Naive B cell (primary cell): ENCODE measurements at regions not wholly inside any gene's neighbourhood (a gene's known extent, or its start where the extent isn't known, plus 50 kb on each side); places are given as distances from the start of the nearest gene placed in this dataset.
"Not testable (repeated sequence)": the region's sequence is repeated elsewhere in the genome, so short reads cannot be mapped to it uniquely, and the experiment has no call there.

ENCODE experiments used
- ATAC-seq, 2 donors: fragments of 150-1000 bp; cut with Tn5 transposase; 2 replicates each; pipeline ENCODE4 v1.10.0; 2021; ENCODE audit warnings: low read depth in 2 of 2, mild to moderate bottlenecking in 2 of 2, moderate library complexity in 2 of 2
- DNase-seq: peaks from one replicate; pipeline ENCODE4 v3.0.0; 2022
- H3K27ac Mint-ChIP-seq, 6 donors: one replicate each; pipeline ENCODE4 v1.8.0; 2020 to 2022; ENCODE audit warnings: mild to moderate bottlenecking in 6 of 6, mixed read lengths in 6 of 6, moderate library complexity in 5 of 6, inconsistent platforms in 2 of 6
- H3K27me3 Mint-ChIP-seq, 3 donors: one replicate each; pipeline ENCODE4 v1.8.0; 2021 to 2022; ENCODE audit warnings: mixed read lengths in 3 of 3, mild to moderate bottlenecking in 1 of 3
- H3K36me3 Mint-ChIP-seq, 2 donors: one replicate each; pipeline ENCODE4 v1.8.0; 2020 to 2022; ENCODE audit warnings: mixed read lengths in 2 of 2, inconsistent platforms in 1 of 2, mild to moderate bottlenecking in 1 of 2
- H3K4me1 Mint-ChIP-seq, 3 donors: one replicate each; pipeline ENCODE4 v1.8.0; 2020 to 2022; ENCODE audit warnings: mixed read lengths in 3 of 3, inconsistent platforms in 1 of 3, mild to moderate bottlenecking in 1 of 3, moderate library complexity in 1 of 3
- H3K4me3 Mint-ChIP-seq, 8 donors: one replicate each; pipeline ENCODE4 v1.8.0; 2020 to 2022; ENCODE audit warnings: mild to moderate bottlenecking in 8 of 8, mixed read lengths in 8 of 8, moderate library complexity in 8 of 8, inconsistent platforms in 2 of 8
- H3K9me3 Mint-ChIP-seq, 7 donors: one replicate each; pipeline ENCODE4 v1.8.0; 2020 to 2022; ENCODE audit warnings: mixed read lengths in 7 of 7, mild to moderate bottlenecking in 5 of 7, inconsistent platforms in 2 of 7, moderate library complexity in 1 of 7

- no peak overlapping the region for H3K27ac Mint-ChIP-seq
- H3K27me3 Mint-ChIP-seq = peaks cover 11 to 24% (median 15%) of the 10 kb centered on the region in 3 donors
These were observed 193.4 kb upstream of the PRSS58 start for GRCh38 chr7:142451296-142451695.

DNA sequence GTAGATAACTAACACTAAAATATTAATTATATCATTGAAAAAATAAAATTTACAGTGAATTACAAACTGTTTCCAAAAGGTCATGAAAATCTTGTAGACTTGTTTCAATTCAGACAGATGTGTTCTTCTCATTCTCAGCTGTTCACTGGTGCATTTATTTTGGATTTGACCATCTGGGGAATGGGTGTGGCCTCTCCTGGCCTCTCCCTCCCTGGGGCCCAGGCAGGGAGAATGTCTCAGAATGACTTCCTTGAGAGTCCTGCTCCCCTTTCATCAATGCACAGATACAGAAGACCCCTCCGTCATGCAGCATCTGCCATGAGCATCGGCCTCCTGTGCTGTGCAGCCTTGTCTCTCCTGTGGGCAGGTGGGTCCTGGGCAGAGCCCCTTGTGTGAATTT is 192.8 kb upstream of the PRSS58 start:
- H3K4me1 Mint-ChIP-seq = no peaks in the 10 kb centered on the region
- H3K27me3 Mint-ChIP-seq = peaks cover 11 to 24% (median 15%) of the 10 kb centered on the region in 3 donors
- H3K9me3 Mint-ChIP-seq = no peaks in the 10 kb centered on the region
- ATAC-seq (no peak), DNase-seq (no peak)
- no peak overlapping the region for H3K4me3 Mint-ChIP-seq
- H3K27ac Mint-ChIP-seq = no peak overlapping the region
- H3K36me3 Mint-ChIP-seq = no peaks in the 10 kb centered on the region

More at GRCh38 chr7:142451296-142451695, 193.4 kb upstream of the PRSS58 start:
- no peak for ATAC-seq
- Mint-ChIP-seq H3K36me3 (no peaks in the 10 kb centered on the region), H3K9me3 (no peaks in the 10 kb centered on the region), H3K4me3 (no peak overlapping the region), H3K4me1 (no peaks in the 10 kb centered on the region)
- DNase-seq = no peak

DNA sequence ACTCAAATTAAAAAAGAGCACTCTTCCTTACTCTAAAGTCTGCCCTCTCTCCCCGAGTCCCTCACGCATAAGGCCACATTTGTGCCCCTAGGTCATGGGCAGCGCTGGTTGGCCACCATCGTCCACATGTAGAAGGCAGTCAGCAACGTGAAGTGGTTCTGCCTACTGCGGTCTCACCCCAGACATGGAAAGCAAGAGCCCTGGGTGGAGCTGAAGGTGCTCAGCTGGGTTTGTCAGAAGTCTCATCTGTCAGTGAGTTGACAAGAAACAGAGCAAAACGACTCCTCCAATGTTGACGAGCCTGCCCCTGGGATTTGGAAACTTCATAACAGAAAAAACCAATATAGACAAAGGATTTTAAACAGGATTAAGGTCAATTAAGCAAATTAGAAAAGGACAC is 192.3 kb upstream of the PRSS58 start:
- Mint-ChIP-seq H3K27ac (no peak overlapping the region), H3K4me1 (no peaks in the 10 kb centered on the region), H3K4me3 (no peak overlapping the region), H3K27me3 (peaks cover 11 to 24% (median 15%) of the 10 kb centered on the region in 3 donors), H3K36me3 (no peaks in the 10 kb centered on the region), H3K9me3 (no peaks in the 10 kb centered on the region)
- ATAC-seq (no peak), DNase-seq (no peak)

DNA sequence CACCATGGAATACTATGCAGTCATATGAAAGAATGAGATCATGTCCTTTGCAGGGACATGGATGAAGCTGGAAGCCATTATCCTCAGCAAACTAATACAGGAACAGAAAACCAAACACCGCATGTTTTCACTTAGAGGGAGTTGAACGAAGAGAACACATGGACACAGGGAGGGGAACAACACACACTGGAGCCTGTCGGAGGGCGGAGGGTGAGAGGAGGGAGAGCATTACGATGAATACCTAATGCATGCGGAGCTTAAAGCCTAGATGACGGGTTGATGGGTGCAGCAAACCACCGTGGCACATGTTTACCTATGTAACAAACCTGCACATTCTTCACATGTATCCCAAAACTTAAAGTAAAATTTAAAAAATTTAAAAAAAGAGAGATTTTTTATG is 191.0 kb upstream of the PRSS58 start:
- not testable (repeated sequence) for H3K4me3 Mint-ChIP-seq, H3K9me3 Mint-ChIP-seq, DNase-seq, ATAC-seq, H3K27ac Mint-ChIP-seq, H3K4me1 Mint-ChIP-seq, H3K36me3 Mint-ChIP-seq
- peaks cover 11 to 22% (median 15%) of the 10 kb centered on the region in 3 donors for H3K27me3 Mint-ChIP-seq

DNA sequence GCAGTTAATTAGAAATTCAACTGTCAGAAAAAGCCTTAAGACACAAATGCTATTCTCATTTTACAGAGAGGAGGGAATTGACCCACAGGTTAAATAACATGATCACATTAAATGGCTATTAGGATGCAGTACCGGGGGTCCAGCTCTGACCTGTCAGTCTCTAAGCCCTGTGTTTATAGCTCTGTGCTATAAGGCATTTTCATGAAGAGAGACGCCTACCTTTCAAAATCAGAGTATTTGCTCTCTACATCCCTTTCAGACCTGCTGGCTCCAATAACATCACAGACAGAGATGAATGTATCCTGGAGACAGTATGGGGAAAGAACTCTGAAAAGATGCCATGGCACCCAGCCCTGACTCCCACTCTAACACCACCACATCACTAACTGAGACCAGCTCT is 189.9 kb upstream of the PRSS58 start:
- Mint-ChIP-seq H3K36me3 (no peaks in the 10 kb centered on the region), H3K4me1 (no peaks in the 10 kb centered on the region), H3K9me3 (no peaks in the 10 kb centered on the region), H3K4me3 (no peak overlapping the region), H3K27me3 (peaks cover 13 to 14% (median 13%) of the 10 kb centered on the region in 3 donors), H3K27ac (no peak overlapping the region)
- ATAC-seq = no peak
- DNase-seq = no peak

- H3K4me3 Mint-ChIP-seq = peak overlapping the region in 1 of 8 donors; percentile 17
- no peak for ATAC-seq
These were observed 187.3 kb upstream of the PRSS58 start for GRCh38 chr7:142445019-142445686.

GRCh38 chr7:142443216-142444010 is 185.6 kb upstream of the PRSS58 start:
- no peak for ATAC-seq
- peaks cover 0 to 17% (median 7%) of the 10 kb centered on the region in 3 donors for H3K4me1 Mint-ChIP-seq
- no peak for DNase-seq

More at GRCh38 chr7:142445019-142445686, 187.3 kb upstream of the PRSS58 start:
- Mint-ChIP-seq H3K4me1 (peaks cover 0 to 16% (median 7%) of the 10 kb centered on the region in 3 donors), H3K36me3 (no peaks in the 10 kb centered on the region), H3K27me3 (peaks cover 0 to 9% (median 0%) of the 10 kb centered on the region in 3 donors), H3K9me3 (no peaks in the 10 kb centered on the region), H3K27ac (no peak overlapping the region)
- DNase-seq = no peak

DNA sequence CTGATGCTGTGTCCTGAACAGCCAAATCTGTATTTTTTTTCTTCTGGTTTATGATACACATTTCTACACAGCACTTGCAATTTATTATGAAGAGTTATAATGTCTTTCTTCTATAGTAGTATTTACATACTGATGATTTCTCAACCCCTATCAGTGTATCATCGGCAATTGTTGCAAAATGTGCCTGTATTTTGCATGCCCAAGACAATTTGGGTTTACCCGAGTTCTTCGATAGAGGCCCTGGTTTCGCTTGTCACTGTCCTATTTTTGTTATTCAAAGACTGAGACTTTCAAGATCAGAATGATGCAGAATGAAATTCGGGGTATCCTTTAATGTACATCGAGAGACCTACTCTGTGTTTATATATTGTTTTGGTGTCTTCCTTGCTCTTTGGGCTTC is 184.5 kb upstream of the PRSS58 start:
- Mint-ChIP-seq H3K4me3 (no peak overlapping the region), H3K4me1 (peaks cover 0 to 17% (median 7%) of the 10 kb centered on the region in 3 donors), H3K27ac (peak overlapping the region in 1 of 6 donors; percentile 6), H3K36me3 (no peaks in the 10 kb centered on the region), H3K27me3 (peaks cover 0 to 6% (median 5%) of the 10 kb centered on the region in 3 donors), H3K9me3 (peaks cover 0 to 1% (median 0%) of the 10 kb centered on the region in 7 donors)
- no peak for ATAC-seq
- no peak for DNase-seq

More at GRCh38 chr7:142443216-142444010, 185.6 kb upstream of the PRSS58 start:
- Mint-ChIP-seq H3K36me3 (no peaks in the 10 kb centered on the region), H3K27me3 (peaks cover 0 to 5% (median 3%) of the 10 kb centered on the region in 3 donors), H3K27ac (no peak overlapping the region), H3K9me3 (peaks cover 0 to 1% (median 0%) of the 10 kb centered on the region in 7 donors), H3K4me3 (no peak overlapping the region)

GRCh38 chr7:142440906-142441411 is 183.1 kb upstream of the PRSS58 start:
- DNase-seq (no peak), ATAC-seq (no peak)
- H3K27ac Mint-ChIP-seq = no peak overlapping the region
- H3K4me1 Mint-ChIP-seq = peaks cover 0 to 17% (median 7%) of the 10 kb centered on the region in 3 donors
- H3K4me3 Mint-ChIP-seq = no peak overlapping the region
- H3K36me3 Mint-ChIP-seq = peaks cover 0 to 5% of the 10 kb centered on the region in 2 donors
- H3K27me3 Mint-ChIP-seq = peaks cover 0 to 6% (median 5%) of the 10 kb centered on the region in 3 donors
- peaks cover 0 to 5% (median 3%) of the 10 kb centered on the region in 7 donors for H3K9me3 Mint-ChIP-seq

- H3K36me3 Mint-ChIP-seq = peaks cover 0 to 11% of the 10 kb centered on the region in 2 donors
- H3K4me1 Mint-ChIP-seq = peaks cover 0 to 17% (median 11%) of the 10 kb centered on the region in 3 donors
- H3K4me3 Mint-ChIP-seq = no peak overlapping the region
- DNase-seq (no peak), ATAC-seq (no peak)
- peaks cover 0 to 6% (median 5%) of the 10 kb centered on the region in 3 donors for H3K27me3 Mint-ChIP-seq
- H3K9me3 Mint-ChIP-seq = peaks cover 5 to 10% (median 9%) of the 10 kb centered on the region in 7 donors
- no peak overlapping the region for H3K27ac Mint-ChIP-seq
These were observed 182.5 kb upstream of the PRSS58 start for GRCh38 chr7:142440219-142440905.

- Mint-ChIP-seq H3K27me3 (peaks cover 0 to 6% (median 5%) of the 10 kb centered on the region in 3 donors), H3K9me3 (peaks cover 5 to 13% (median 9%) of the 10 kb centered on the region in 7 donors), H3K36me3 (peaks cover 0 to 11% of the 10 kb centered on the region in 2 donors), H3K4me3 (no peak overlapping the region), H3K4me1 (peaks cover 0 to 17% (median 14%) of the 10 kb centered on the region in 3 donors), H3K27ac (no peak overlapping the region)
- DNase-seq = no peak
- no peak for ATAC-seq
These were observed 181.9 kb upstream of the PRSS58 start for GRCh38 chr7:142439739-142440138.

DNA sequence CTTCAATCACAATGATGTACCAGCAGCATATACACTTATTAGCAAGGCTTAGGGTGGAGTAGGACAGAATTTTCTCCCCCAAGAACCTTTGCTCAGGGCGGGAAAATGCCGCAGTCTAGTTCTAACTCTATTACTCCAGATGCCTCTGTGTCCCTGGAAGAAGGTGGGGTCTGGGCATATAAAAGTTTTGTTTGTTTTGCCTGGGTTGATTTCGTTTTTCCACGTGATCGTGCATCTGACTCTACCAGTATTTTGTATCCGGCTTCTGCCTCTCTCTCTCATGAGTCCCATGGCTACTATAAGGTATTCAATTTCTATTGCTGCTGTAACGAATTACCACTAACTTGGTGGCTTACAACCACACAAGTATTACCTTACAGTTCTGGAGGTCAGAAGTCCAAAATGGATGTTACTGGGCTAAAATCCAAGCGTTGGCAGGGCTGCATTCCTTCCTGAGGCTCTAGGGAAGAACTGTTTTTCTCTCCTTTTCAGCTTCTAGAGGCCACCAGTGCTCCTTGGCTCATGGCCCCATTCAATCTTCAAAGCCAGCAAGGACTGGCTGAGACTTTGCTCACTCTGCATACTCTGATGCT is 181.2 kb upstream of the PRSS58 start:
- peaks cover 0 to 11% of the 10 kb centered on the region in 2 donors for H3K36me3 Mint-ChIP-seq
- H3K27me3 Mint-ChIP-seq = peaks cover 0 to 6% (median 5%) of the 10 kb centered on the region in 3 donors
- peaks cover 6 to 13% (median 10%) of the 10 kb centered on the region in 7 donors for H3K9me3 Mint-ChIP-seq
- ATAC-seq (no peak), DNase-seq (no peak)
- no peak overlapping the region for H3K27ac Mint-ChIP-seq
- no peak overlapping the region for H3K4me3 Mint-ChIP-seq
- H3K4me1 Mint-ChIP-seq = peaks cover 0 to 23% (median 21%) of the 10 kb centered on the region in 3 donors
